ENCODE measurements at regions not wholly inside any gene's neighbourhood (a gene's known extent, or its start where the extent isn't known, plus 50 kb on each side); places are given as distances from the start of the nearest gene placed in this dataset.

DNA sequence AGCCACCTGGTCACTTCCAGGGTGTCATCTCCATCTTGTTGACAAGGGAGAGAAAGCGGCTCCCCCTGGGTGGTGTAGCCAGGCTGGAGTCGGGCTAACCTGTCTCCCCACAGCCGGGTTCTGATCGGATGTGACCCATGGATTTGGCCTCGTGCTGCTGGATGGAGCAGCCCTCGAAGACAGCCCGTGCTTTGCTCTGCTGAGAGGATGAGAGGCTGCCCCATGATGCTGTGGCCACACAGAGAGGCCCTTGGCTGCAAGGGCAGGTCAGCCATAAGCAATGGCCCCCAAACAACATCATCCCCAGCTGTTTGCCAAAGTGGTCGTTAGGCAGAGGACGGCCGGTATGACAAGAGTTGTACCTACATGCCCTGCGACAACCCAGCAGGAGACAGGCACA is 106.6 kb downstream of the HMX1 start:
- Histone ChIP-seq H3K79me2 (ENCODE audit: control insufficient read depth, insufficient read depth, low read length) (no peaks in the 10 kb centered on the region), H3K4me2 (ENCODE audit: control insufficient read depth, insufficient read depth) (no peak overlapping the region), H3K27ac (ENCODE audit: control insufficient read depth, insufficient read depth) (no peak overlapping the region), H3K9me3 (replicated peaks; ENCODE audit: control insufficient read depth, insufficient read depth, low read length) (no peaks in the 10 kb centered on the region), H3K36me3 (ENCODE audit: control insufficient read depth in 2 of 2, insufficient read depth in 2 of 2, low read length in 1 of 2) (no peaks in the 10 kb centered on the region), H3K9ac (ENCODE audit: control insufficient read depth, insufficient read depth, low read length) (no peak overlapping the region), H3K4me1 (ENCODE audit: control insufficient read depth, insufficient read depth, low read length) (no peaks in the 10 kb centered on the region), H4K20me1 (ENCODE audit: control insufficient read depth, insufficient read depth) (no peaks in the 10 kb centered on the region), H2AFZ (ENCODE audit: control insufficient read depth, low read depth, low read length) (no peak overlapping the region), H3K27me3 (replicated peaks in 1 of 2; ENCODE audit: control insufficient read depth in 2 of 2, insufficient read depth in 2 of 2, low read length in 1 of 2) (no peaks in the 10 kb centered on the region), H3K4me3 (no peak overlapping the region)
- WGBS (ENCODE audit: insufficient coverage, insufficient replicate concordance, low lambda C conversion rate, missing lambda C conversion rate): 17% methylated on average over 11 of the region's 11 CpGs
- RAD21 ChIA-PET (ENCODE audit: unreplicated experiment): no interaction called here
- TF ChIP-seq STAT1 (conservative IDR thresholded peaks at IDR 0.05) (no peak), ZZZ3 (IDR thresholded peaks at IDR 0.05; ENCODE audit: control insufficient read depth, insufficient read length, low read depth) (no peak), GATAD2B (conservative IDR thresholded peaks at IDR 0.05; ENCODE audit: low read depth) (no peak), FOS (IDR thresholded peaks at IDR 0.05; ENCODE audit: borderline replicate concordance, extremely low read depth, insufficient read length) (no peak), ZBTB33 (IDR thresholded peaks at IDR 0.05) (no peak), TBL1XR1 (IDR thresholded peaks at IDR 0.05; ENCODE audit: low read depth, low read length) (no peak), NR2C2 (IDR thresholded peaks at IDR 0.05; ENCODE audit: borderline replicate concordance, control insufficient read depth, insufficient read length, low read depth) (no peak), MEF2A (IDR thresholded peaks at IDR 0.05; ENCODE audit: insufficient read depth, low read depth, low read length) (no peak), ZNF592 (IDR thresholded peaks at IDR 0.05) (no peak)
- TF ChIP-seq, protein P1, sequence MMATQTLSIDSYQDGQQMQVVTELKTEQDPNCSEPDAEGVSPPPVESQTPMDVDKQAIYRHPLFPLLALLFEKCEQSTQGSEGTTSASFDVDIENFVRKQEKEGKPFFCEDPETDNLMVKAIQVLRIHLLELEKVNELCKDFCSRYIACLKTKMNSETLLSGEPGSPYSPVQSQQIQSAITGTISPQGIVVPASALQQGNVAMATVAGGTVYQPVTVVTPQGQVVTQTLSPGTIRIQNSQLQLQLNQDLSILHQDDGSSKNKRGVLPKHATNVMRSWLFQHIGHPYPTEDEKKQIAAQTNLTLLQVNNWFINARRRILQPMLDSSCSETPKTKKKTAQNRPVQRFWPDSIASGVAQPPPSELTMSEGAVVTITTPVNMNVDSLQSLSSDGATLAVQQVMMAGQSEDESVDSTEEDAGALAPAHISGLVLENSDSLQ (IDR thresholded peaks at IDR 0.05): no peak
- TF ChIP-seq, protein P2, sequence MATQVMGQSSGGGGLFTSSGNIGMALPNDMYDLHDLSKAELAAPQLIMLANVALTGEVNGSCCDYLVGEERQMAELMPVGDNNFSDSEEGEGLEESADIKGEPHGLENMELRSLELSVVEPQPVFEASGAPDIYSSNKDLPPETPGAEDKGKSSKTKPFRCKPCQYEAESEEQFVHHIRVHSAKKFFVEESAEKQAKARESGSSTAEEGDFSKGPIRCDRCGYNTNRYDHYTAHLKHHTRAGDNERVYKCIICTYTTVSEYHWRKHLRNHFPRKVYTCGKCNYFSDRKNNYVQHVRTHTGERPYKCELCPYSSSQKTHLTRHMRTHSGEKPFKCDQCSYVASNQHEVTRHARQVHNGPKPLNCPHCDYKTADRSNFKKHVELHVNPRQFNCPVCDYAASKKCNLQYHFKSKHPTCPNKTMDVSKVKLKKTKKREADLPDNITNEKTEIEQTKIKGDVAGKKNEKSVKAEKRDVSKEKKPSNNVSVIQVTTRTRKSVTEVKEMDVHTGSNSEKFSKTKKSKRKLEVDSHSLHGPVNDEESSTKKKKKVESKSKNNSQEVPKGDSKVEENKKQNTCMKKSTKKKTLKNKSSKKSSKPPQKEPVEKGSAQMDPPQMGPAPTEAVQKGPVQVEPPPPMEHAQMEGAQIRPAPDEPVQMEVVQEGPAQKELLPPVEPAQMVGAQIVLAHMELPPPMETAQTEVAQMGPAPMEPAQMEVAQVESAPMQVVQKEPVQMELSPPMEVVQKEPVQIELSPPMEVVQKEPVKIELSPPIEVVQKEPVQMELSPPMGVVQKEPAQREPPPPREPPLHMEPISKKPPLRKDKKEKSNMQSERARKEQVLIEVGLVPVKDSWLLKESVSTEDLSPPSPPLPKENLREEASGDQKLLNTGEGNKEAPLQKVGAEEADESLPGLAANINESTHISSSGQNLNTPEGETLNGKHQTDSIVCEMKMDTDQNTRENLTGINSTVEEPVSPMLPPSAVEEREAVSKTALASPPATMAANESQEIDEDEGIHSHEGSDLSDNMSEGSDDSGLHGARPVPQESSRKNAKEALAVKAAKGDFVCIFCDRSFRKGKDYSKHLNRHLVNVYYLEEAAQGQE (IDR thresholded peaks at IDR 0.05; ENCODE audit: low read depth, low read length): no peak
- POLR2A ChIA-PET: no interaction called here
- BruUV-seq (replicated peaks): no TSS peak
- CTCF ChIA-PET: no interaction called here
- intact Hi-C loops (cut with micrococcal nuclease; ENCODE audit: unreplicated experiment): no loop called here
- FAIRE-seq (no peak), ATAC-seq (no peak), DNase-seq (ENCODE audit: low read depth, low spot score) (no peak)
- SMC1A ChIA-PET (ENCODE audit: uncharacterized antibody, unreplicated experiment): no interaction called here
- in situ Hi-C loops (cut with MboI): no loop called here
